HCEC 1CT (cell line): ENCODE measurements at regions not wholly inside any gene's neighbourhood (a gene's known extent, or its start where the extent isn't known, plus 50 kb on each side); places are given as distances from the start of the nearest gene placed in this dataset.

Source experiments
- DNase-seq: peaks from one replicate; pipeline ENCODE4 v3.0.0-alpha.2; 2017

DNA sequence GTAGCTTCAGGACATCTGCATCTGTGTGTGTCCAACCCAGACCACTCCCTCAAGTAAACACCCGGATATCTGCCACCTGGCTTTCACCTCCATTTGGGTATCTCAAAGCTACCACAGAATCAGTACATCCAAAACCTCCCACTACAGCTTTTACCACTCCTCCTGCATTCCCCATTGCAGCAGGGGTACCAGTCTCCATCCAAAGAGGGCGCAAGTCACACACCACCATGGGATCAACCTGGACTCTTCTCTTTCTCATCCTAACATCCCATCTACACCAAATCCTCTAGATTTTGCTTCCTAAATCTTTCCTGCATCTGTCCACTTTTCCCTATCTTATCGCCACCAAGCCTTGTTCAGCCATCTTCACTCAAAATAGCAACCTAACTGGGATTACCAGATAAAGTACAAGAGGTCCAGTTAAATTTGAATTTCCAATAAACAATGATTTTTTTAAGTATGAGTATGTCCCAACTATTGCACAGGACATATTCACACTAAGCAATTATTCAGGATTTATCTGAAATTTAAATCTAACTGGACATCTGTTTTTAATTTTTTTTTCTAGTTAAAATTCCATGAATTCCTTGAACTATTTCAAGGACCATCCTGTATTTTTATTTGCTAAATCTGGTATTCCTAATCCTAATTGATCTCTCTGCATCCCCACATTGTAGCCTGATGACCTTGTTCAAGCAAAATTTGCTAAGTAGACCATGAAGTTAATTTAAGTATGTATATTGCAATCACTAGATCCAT is 164.3 kb upstream of the MLN start:
- peak; percentile 13 for DNase-seq

GRCh38 chr6:33967265-33967767 is 163.5 kb upstream of the MLN start:
- DNase-seq = no peak

DNA sequence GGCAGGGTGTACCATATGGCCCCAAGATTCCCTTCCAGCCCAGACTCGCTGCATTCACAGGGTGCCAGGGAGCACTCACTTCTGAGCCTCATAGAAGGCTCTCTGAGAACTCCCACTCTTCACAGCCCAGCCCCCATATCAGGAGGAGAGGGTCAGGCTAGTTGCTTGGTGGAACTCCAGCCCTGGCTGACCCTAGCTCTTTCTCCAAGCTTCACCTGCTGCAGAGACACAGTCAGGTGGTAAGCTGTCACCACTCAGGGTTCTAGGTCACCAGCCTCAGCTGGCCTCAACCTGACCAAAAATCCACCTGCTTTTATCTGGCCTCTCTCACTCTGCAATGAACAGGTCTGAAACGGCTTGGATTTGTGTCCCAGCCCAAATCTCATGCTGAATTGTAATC is 162.7 kb upstream of the MLN start:
- no peak for DNase-seq

DNA sequence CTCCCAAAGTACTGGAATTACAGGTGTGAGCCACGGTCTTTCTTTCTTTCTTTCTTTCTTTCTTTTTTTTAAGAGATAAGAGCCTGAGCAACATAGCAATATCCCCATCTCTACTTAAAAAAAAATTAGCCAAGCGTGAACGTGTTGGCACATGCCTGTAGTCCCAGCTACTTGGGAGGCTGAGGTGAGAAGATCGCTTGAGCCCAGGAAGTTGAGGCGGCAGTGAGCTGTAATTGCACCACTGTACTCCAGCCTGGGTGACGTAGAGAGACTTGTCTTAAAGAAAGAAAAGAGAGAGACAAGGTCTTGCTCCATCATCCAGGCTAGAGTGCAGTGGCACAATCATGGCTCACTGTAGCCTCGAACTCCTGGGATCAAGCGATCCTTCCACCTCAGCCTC is 162.0 kb upstream of the MLN start:
- DNase-seq = no peak

DNA sequence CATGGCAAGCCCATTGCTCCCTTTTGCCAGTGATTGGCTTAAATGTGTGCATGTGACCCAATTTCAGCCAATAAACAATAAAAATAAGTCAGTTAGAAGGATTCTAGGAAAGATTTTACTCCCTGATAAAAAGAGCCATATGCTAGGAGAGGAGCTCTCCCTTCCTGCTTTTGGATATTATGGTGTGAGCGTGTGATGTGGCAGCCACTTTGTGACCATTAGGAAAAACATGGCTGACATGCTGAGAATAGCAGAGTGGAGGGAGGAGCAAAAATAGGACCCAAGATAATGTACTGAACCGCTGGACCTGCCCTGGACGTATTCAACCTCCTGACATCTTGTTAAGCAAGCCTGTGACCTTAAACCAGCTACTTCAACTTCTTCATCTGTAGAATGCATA is 160.6 kb upstream of the MLN start:
- no peak for DNase-seq

- no peak for DNase-seq
Observed at GRCh38 chr6:33963136-33963750, 159.4 kb upstream of the MLN start.

GRCh38 chr6:33962246-33963027 is 158.6 kb upstream of the MLN start:
- peak; percentile 28 for DNase-seq

DNA sequence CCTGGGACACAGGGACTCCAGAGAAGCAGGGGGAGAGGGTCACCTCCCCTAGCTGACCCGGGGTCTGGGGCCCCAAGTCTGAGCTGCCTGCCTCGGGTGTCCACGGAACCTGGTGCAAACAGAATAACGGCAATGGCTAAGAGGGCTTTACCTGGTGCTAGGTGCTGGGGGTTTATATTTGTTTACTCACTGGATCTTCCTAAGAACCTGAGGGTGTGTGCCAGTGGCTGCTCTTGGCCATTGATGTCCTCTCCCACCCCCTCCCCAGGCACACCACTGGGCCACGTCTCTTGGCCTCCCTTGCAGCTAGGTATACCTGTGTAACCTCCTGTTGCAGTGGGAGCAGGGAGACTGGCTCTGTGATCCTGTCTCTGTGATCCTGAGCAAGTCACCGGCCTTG is 157.9 kb upstream of the MLN start:
- no peak for DNase-seq

GRCh38 chr6:33960345-33961313 is 156.8 kb upstream of the MLN start:
- no peak for DNase-seq

GRCh38 chr6:33959661-33960344 is 156.0 kb upstream of the MLN start:
- no peak for DNase-seq

- DNase-seq = no peak
Observed at GRCh38 chr6:33959329-33959651, 155.5 kb upstream of the MLN start.

DNA sequence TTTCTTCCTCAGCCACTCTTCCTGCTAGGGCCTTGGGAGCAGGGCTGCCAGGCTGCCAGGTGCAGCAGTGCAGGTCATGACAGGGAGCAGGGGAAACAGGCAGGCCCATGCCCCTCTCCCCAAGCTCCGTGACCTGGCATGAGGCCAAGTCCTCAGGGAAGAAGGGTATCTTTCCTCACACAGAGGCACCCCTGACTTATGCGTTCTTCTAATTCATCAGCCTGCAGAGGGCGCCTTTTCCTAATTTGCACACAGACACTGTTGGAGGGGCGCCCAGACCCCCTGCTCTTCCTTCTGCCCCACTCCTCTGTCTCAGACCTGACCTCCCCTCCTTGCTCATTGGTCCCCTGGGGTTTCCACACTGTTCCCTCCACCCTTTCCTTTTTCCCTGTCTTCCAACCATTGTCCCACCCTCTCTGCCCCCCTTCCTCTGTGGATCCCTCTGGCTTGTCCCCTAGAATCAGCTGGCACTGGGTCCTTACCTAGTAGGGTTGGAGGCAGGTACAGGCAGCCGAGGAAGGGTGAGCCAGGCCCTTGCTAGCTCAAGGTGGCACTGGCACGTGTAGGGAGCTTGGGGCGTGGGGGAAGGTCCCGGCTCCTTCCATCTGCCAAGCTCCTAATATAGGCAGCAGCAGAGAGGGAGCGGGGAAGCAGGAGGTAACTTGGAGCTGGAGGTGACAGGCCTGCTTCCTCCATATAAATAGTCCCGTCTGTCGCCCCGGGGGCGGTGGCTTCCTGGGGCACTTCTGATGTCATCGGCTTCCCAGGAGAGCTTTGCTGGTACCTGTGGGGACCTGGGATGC is 154.9 kb upstream of the MLN start:
- no peak for DNase-seq

- no peak for DNase-seq
Observed at GRCh38 chr6:33957892-33958525, 154.2 kb upstream of the MLN start.

- DNase-seq = no peak
Observed at GRCh38 chr6:33957131-33957891, 153.5 kb upstream of the MLN start.

DNA sequence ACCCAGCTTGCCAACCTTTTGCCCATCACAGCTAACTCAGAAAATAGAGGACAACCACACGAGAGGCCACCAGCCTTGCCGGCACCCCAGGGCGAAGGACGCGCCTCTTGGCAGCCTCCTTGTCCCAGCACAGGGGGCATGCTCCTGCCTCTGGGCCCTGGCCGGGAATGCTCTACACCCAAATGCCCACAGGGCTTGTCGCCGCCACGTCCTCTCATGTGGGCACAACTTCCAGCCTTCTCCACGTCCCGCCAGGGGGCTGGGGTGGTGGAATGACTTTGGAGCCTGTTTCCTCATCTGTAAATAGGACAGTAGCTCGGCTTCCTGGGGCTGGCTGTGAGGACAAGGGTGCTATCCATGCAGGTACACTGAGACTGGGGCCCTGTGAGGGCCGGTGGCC is 152.4 kb upstream of the MLN start:
- no peak for DNase-seq

- DNase-seq = no peak
Observed at GRCh38 chr6:33955566-33955965, 151.8 kb upstream of the MLN start.

DNA sequence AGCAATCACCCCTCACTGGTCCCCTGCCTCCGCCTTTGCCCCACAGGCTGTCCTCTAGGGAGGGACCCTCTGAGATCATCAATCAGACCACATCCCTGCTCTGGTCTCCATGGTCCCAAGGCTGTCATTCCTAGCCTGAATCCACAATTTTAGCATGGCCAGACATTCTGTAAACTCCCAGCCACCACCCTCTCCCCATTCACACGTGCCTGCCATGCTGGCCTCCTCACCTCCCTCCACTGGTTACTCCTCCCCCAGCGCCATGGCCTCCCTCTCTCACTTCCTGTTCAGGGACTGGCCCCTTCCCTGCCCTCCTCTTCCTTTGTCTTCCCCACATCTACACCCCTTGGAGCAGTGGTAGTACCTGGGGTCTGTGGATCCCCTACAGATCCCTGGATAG is 150.7 kb upstream of the MLN start:
- DNase-seq = no peak

GRCh38 chr6:33953171-33953570 is 149.4 kb upstream of the MLN start:
- DNase-seq = no peak

DNA sequence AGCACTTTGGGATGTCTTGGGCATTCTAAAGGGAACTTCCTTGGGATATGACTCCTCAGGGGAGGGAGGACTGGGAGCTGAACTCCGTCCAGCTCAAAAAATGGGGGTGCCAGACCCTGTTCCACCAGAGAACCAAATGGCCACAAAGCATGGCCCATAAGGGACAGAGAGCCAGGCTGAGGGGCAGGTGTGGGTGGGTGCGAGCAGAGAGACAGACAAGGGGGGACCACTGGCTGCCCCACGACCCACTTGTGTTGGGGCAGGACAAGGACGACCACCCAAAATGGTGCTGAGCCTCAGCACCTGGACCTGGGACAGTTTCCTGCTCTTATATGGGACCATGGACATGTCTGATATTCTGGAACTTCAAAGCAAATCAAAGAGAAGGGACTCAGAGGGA is 148.2 kb upstream of the MLN start:
- no peak for DNase-seq
